ENCODE measurements at regions not wholly inside any gene's neighbourhood (a gene's known extent, or its start where the extent isn't known, plus 50 kb on each side); places are given as distances from the start of the nearest gene placed in this dataset.
"Not testable (repeated sequence)": the region's sequence is repeated elsewhere in the genome, so short reads cannot be mapped to it uniquely, and the experiment has no call there.

- ATAC-seq (replicated peaks in 6 of 8); H3K4me1 ChIP-seq (replicated peaks in 1 of 2); H3K4me3 ChIP-seq; H3K27ac ChIP-seq; in situ Hi-C loops (cut with MboI; ENCODE audit: low pct_unique_long_range_greater_than_20kb in 2 of 9, low sequenced_read_pairs in 9 of 9, unreplicated experiment in 9 of 9): not testable (repeated sequence)
- no CpG with 5 or more reads among the region's 14 CpGs for WGBS, 10 experiments
These were observed 200.8 kb downstream of the USP22 start for GRCh38 chr17:20842012-20842411.

DNA sequence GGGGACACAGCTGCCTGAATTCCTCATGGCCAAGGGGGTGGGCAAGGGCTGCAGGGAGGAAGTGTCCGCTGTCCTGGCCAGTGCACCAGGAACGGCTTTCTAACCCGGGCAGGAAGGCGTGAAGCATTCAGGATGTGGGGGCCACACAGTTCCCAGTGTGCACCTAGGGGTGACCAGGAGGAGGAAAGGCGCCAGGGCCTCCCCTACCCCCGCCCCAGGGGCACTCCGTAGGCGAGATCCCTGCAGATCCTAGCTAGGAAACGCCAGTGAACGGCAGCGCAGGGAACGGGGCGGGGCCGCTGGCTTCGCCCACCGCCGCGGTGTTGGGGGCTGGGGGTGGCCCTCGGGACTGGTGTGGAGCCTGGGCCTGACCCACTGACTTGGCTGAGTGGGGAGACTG is 199.6 kb downstream of the USP22 start:
- H3K27ac ChIP-seq; H3K4me1 ChIP-seq (replicated peaks in 1 of 2); ATAC-seq (replicated peaks in 6 of 8); in situ Hi-C loops (cut with MboI; ENCODE audit: low pct_unique_long_range_greater_than_20kb in 2 of 9, low sequenced_read_pairs in 9 of 9, unreplicated experiment in 9 of 9): not testable (repeated sequence)
- 100% methylated on average over 1 of the region's 19 CpGs; no CpG with 5 or more reads in 9 of the 10 experiments for WGBS, 10 experiments
- H3K4me3 ChIP-seq = peak overlapping the region in 1 of 5 donors; percentile 37

- WGBS, 10 experiments = 0% methylated on average over 1 to 5 of the region's 74 CpGs; no CpG with 5 or more reads in 4 of the 10 experiments
- H3K27ac ChIP-seq; in situ Hi-C loops (cut with MboI; ENCODE audit: low pct_unique_long_range_greater_than_20kb in 2 of 9, low sequenced_read_pairs in 9 of 9, unreplicated experiment in 9 of 9); H3K4me1 ChIP-seq (replicated peaks in 1 of 2): not testable (repeated sequence)
- ATAC-seq (replicated peaks in 6 of 8) = peak; percentile 73 to 99 (median 98)
- H3K4me3 ChIP-seq = peak overlapping the region; percentile 33 to 37 (median 36)
These were observed 198.8 kb downstream of the USP22 start for GRCh38 chr17:20843799-20844553.

- WGBS, 10 experiments = 50 to 70% (median 63%) methylated on average over 2 to 3 of the region's 3 CpGs; no CpG with 5 or more reads in 2 of the 10 experiments
- peak in 1 of 8 experiments; percentile 23 for ATAC-seq (replicated peaks in 6 of 8)
- H3K4me3 ChIP-seq; H3K4me1 ChIP-seq (replicated peaks in 1 of 2); H3K27ac ChIP-seq; in situ Hi-C loops (cut with MboI; ENCODE audit: low pct_unique_long_range_greater_than_20kb in 2 of 9, low sequenced_read_pairs in 9 of 9, unreplicated experiment in 9 of 9): not testable (repeated sequence)
These were observed 193.9 kb downstream of the USP22 start for GRCh38 chr17:20848869-20849443.

DNA sequence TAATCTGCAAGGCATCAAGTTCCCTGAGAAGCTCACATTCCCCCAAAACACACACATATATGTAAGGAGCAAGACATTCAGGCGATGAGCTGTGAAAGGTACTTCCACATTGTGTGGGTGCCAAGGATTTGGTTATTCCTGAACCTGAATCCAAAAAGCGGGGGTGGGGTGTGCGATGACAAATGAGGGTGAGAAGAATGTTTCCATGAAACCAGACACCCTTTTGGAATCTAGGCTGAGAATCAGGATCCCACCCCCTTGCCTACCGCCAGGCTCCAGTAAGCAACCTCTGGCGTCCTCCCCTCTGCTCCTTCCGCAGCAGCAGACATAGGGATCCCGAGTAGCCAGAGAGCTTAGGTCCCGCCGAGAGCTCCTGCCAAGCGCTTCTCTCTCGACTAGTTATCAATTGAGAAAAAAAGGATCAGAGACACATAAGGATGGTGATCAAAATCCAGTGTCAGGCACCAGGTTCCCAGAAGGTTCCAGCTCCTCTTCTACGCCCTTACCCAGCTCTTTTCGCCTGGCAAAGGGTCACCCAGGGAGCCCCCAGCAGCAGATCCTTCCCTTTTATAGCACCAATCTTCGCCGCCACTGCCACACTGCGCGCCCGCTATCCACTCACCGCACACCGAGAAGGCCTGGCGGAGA is 191.1 kb downstream of the USP22 start:
- WGBS, 10 experiments = 0 to 32% (median 17%) methylated on average over 2 to 13 of the region's 21 CpGs; no CpG with 5 or more reads in 3 of the 10 experiments
- in situ Hi-C loops (cut with MboI; ENCODE audit: low pct_unique_long_range_greater_than_20kb in 2 of 9, low sequenced_read_pairs in 9 of 9, unreplicated experiment in 9 of 9); H3K27ac ChIP-seq; H3K4me1 ChIP-seq (replicated peaks in 1 of 2): not testable (repeated sequence)
- peak overlapping the region; percentile 26 to 37 (median 33) for H3K4me3 ChIP-seq
- ATAC-seq (replicated peaks in 6 of 8) = peak; percentile 63 to 76 (median 72)

GRCh38 chr17:20852239-20852989 is 190.4 kb downstream of the USP22 start:
- Histone ChIP-seq H3K4me3 (peak overlapping the region; percentile 26 to 37 (median 33)), H3K4me1 (replicated peaks in 1 of 2) (peaks cover 0 to 5% of the 10 kb centered on the region in 2 donors), H3K27ac (no peak overlapping the region)
- in situ Hi-C loops (cut with MboI; ENCODE audit: low pct_unique_long_range_greater_than_20kb in 2 of 9, low sequenced_read_pairs in 9 of 9, unreplicated experiment in 9 of 9) = no loop called here
- ATAC-seq (replicated peaks in 6 of 8) = peak; percentile 62 to 90 (median 86)
- 0 to 31% (median 6%) methylated on average over 1 to 13 of the region's 36 CpGs; no CpG with 5 or more reads in 5 of the 10 experiments for WGBS, 10 experiments

DNA sequence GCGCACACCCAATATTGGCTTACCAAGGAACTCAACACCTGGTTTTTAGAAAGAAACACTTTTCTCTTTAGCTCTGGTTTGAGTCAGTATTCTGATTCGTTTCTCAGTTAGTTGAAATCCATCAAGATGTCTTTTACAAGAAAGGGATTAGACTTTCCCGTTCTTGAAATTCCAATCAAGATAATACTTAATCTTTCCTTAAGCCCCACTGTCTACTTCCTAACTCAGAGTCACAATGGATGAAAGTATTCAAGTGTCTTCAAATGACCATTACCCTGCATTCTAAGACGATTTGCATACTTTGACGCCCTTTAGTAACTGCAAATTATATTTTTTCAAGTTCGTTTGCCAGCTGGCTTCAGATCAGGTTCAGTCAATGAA is 189.8 kb downstream of the USP22 start:
- peak overlapping the region in 4 of 5 donors; percentile 29 to 37 (median 34) for H3K4me3 ChIP-seq
- no peak for ATAC-seq (replicated peaks in 6 of 8)
- 0 to 49% (median 28%) methylated on average over 1 to 5 of the region's 6 CpGs; no CpG with 5 or more reads in 1 of the 10 experiments for WGBS, 10 experiments
- in situ Hi-C loops (cut with MboI; ENCODE audit: low pct_unique_long_range_greater_than_20kb in 2 of 9, low sequenced_read_pairs in 9 of 9, unreplicated experiment in 9 of 9) = no loop called here
- H3K4me1 ChIP-seq (replicated peaks in 1 of 2) = peaks cover 0 to 5% of the 10 kb centered on the region in 2 donors
- no peak overlapping the region for H3K27ac ChIP-seq

DNA sequence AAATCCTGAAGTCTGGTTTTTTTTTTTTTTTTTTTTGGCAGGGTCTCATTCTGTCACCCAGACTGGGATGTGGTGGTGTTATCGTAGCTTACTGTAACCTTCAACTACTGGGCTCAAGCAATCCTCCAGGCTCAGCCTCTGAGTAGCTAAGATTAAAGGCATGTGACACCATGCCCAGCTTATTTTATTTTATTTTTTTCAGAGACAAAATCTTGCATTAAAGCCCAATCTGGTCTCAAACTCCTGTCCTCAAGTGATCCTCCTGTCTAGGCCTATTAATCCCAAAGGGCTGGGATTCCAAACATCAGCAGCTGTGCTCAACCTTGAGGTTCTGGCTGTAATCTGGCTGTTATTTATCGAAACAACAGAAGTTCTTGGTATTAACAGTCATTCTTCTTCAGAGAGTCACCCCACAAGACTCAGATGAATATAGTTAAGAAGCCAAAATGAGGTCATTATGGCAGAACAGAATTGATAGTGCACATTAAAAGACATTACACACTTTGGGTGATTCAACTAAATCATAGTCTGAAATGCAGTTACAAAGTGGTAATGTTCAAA is 186.8 kb downstream of the USP22 start:
- ATAC-seq (replicated peaks in 6 of 8); in situ Hi-C loops (cut with MboI; ENCODE audit: low pct_unique_long_range_greater_than_20kb in 2 of 9, low sequenced_read_pairs in 9 of 9, unreplicated experiment in 9 of 9); H3K4me1 ChIP-seq (replicated peaks in 1 of 2); H3K4me3 ChIP-seq; H3K27ac ChIP-seq: not testable (repeated sequence)
- WGBS, 10 experiments = 0 to 83% (median 65%) methylated on average over 1 to 2 of the region's 2 CpGs; no CpG with 5 or more reads in 4 of the 10 experiments

DNA sequence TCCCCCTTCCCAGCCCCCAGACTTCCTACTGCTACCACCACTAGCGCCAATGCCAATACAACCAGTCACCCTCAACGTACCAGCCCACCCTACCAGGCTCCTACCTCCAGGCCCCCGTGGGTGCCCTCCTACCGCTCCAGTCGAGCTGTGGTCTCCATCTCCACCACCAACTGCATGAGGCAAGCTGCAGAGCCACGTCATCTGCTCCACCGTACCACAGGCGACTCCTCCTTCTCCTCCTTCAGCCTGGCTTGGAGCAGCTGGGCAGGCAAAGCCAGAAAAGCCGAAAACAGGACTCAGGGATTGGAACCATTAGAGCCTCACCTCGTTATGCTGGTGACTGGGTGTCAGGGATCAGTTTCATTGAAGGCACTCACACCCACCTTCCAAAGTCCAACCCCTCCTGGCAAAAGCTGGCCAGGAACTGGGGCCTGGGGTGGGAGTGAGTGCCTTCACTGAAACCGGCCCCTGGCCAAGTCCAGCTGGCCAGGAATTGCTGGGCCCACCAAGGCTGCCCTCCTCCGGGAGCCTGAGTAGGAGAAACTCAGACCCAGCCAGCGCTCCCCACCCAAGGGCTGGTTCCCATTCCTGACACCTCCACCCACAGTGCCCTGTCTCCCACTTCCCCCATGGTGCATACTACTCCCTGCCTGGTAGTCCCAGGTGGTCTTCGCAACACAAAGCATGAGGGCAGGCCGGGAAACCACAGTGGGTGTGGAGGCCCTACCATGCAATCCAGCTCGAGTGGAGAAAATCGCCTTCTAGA is 176.2 kb downstream of the USP22 start:
- ATAC-seq (replicated peaks in 6 of 8); H3K4me3 ChIP-seq; H3K4me1 ChIP-seq (replicated peaks in 1 of 2); in situ Hi-C loops (cut with MboI; ENCODE audit: low pct_unique_long_range_greater_than_20kb in 2 of 9, low sequenced_read_pairs in 9 of 9, unreplicated experiment in 9 of 9); H3K27ac ChIP-seq: not testable (repeated sequence)
- WGBS, 10 experiments = 60 to 100% (median 91%) methylated on average over 1 to 9 of the region's 17 CpGs; no CpG with 5 or more reads in 7 of the 10 experiments

GRCh38 chr17:20867436-20867937 is 175.3 kb downstream of the USP22 start:
- ATAC-seq (replicated peaks in 6 of 8); in situ Hi-C loops (cut with MboI; ENCODE audit: low pct_unique_long_range_greater_than_20kb in 2 of 9, low sequenced_read_pairs in 9 of 9, unreplicated experiment in 9 of 9); H3K27ac ChIP-seq: not testable (repeated sequence)
- Histone ChIP-seq H3K4me3 (peak overlapping the region in 1 of 5 donors; percentile 9), H3K4me1 (replicated peaks in 1 of 2) (peaks cover 0 to 12% of the 10 kb centered on the region in 2 donors)
- WGBS, 10 experiments = 100% methylated on average over 1 of the region's 6 CpGs; no CpG with 5 or more reads in 9 of the 10 experiments

DNA sequence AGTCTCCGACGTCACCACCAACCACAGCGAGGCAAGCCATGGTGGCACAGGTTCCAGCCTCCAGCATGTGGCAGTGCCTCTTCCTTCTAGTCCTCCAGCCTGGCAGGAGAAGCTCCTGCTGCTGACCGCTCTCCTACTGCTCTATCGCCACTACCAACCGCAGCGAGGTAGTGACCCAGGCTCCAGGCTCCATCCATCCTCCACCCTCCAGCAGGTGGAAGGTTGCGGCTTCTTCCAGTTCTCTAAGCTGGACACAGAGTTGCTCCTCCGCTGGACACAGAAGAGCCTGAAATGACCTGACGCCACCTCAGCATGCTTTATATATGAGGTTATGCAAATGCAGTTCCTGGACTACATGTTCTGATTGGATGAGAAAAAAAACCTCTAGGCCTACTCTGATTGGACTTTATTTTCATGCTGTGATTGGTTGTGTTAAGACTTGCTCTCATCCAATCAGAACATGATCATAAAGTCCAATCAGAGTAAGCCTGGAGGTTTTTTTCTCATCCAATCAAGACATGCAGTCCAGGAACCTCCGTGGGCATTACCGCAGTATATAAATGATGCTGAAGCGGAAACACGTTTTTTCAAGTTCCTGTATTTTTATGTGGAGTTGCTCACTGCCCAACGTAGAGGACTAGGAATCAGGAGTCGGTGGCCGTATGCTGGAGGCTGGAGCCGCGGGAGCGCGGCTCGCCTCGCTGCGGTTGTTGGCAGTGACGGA is 174.7 kb downstream of the USP22 start:
- in situ Hi-C loops (cut with MboI; ENCODE audit: low pct_unique_long_range_greater_than_20kb in 2 of 9, low sequenced_read_pairs in 9 of 9, unreplicated experiment in 9 of 9); H3K27ac ChIP-seq: not testable (repeated sequence)
- WGBS, 10 experiments = 10 to 100% (median 87%) methylated on average over 1 to 16 of the region's 25 CpGs; no CpG with 5 or more reads in 5 of the 10 experiments
- Histone ChIP-seq H3K4me1 (replicated peaks in 1 of 2) (peaks cover 0 to 18% of the 10 kb centered on the region in 2 donors), H3K4me3 (peak overlapping the region in 4 of 5 donors; percentile 21 to 73 (median 55))
- peak in 5 of 8 experiments; percentile 99 to 100 (median 100) for ATAC-seq (replicated peaks in 6 of 8)

All from motor neuron (in vitro differentiated cells).